ENCODE measurements at regions not wholly inside any gene's neighbourhood (a gene's known extent, or its start where the extent isn't known, plus 50 kb on each side); places are given as distances from the start of the nearest gene placed in this dataset.

GRCh38 chr9:13904746-13905145, 409.2 kb downstream of the NFIB start:
- TF ChIP-seq TCF12 (IDR thresholded peaks at IDR 0.05; ENCODE audit: low read depth) (no peak), TAF1 (IDR thresholded peaks at IDR 0.05; ENCODE audit: low read depth) (no peak), MAX (IDR thresholded peaks at IDR 0.05) (no peak), FOXM1 (IDR thresholded peaks at IDR 0.05; ENCODE audit: borderline replicate concordance, low read depth) (no peak), TEAD4 (IDR thresholded peaks at IDR 0.05) (no peak), EP300 (IDR thresholded peaks at IDR 0.05; ENCODE audit: borderline replicate concordance) (no peak), ZBTB7A (IDR thresholded peaks at IDR 0.05; ENCODE audit: low read depth) (no peak), REST (IDR thresholded peaks at IDR 0.05; ENCODE audit: low read depth) (no peak), CEBPB (IDR thresholded peaks at IDR 0.05) (no peak), EGR1 (IDR thresholded peaks at IDR 0.05) (no peak), NFIC (IDR thresholded peaks at IDR 0.05) (no peak), CREB1 (IDR thresholded peaks at IDR 0.05; ENCODE audit: low read depth) (no peak), RAD21 (IDR thresholded peaks at IDR 0.05; ENCODE audit: low read depth) (no peak), YY1 (IDR thresholded peaks at IDR 0.05; ENCODE audit: low read depth) (no peak)
- TF ChIP-seq, protein P1, sequence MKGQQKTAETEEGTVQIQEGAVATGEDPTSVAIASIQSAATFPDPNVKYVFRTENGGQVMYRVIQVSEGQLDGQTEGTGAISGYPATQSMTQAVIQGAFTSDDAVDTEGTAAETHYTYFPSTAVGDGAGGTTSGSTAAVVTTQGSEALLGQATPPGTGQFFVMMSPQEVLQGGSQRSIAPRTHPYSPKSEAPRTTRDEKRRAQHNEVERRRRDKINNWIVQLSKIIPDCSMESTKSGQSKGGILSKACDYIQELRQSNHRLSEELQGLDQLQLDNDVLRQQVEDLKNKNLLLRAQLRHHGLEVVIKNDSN (IDR thresholded peaks at IDR 0.05) = no peak

DNA sequence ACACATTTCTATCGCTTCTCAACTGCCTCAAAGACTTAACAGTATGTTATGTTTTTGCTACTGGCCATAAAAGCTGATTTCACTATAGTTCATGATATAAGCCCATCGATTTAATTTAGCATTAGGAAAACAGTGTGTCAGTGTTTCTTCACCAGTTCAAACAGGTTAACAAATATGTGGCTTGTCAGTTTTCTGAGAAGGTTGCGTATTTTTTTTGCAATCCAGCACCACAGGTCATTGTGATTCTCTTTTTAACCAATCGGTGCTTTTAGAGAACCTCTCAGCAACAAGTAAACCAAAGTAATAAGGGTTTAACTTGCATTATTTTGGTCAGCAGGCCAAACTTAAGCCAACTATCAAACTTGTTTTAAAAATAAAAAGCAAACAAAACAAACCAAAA, 409.6 kb downstream of the NFIB start:
- TF ChIP-seq MAX (IDR thresholded peaks at IDR 0.05) (no peak), TEAD4 (IDR thresholded peaks at IDR 0.05) (no peak), NFIC (IDR thresholded peaks at IDR 0.05) (no peak), ZBTB7A (IDR thresholded peaks at IDR 0.05; ENCODE audit: low read depth) (no peak), TAF1 (IDR thresholded peaks at IDR 0.05; ENCODE audit: low read depth) (no peak), YY1 (IDR thresholded peaks at IDR 0.05; ENCODE audit: low read depth) (no peak), TCF12 (IDR thresholded peaks at IDR 0.05; ENCODE audit: low read depth) (no peak), REST (IDR thresholded peaks at IDR 0.05; ENCODE audit: low read depth) (no peak), CEBPB (IDR thresholded peaks at IDR 0.05) (no peak), EGR1 (IDR thresholded peaks at IDR 0.05) (no peak), EP300 (IDR thresholded peaks at IDR 0.05; ENCODE audit: borderline replicate concordance) (no peak), FOXM1 (IDR thresholded peaks at IDR 0.05; ENCODE audit: borderline replicate concordance, low read depth) (no peak)
- TF ChIP-seq, protein P1 (IDR thresholded peaks at IDR 0.05) = no peak

DNA sequence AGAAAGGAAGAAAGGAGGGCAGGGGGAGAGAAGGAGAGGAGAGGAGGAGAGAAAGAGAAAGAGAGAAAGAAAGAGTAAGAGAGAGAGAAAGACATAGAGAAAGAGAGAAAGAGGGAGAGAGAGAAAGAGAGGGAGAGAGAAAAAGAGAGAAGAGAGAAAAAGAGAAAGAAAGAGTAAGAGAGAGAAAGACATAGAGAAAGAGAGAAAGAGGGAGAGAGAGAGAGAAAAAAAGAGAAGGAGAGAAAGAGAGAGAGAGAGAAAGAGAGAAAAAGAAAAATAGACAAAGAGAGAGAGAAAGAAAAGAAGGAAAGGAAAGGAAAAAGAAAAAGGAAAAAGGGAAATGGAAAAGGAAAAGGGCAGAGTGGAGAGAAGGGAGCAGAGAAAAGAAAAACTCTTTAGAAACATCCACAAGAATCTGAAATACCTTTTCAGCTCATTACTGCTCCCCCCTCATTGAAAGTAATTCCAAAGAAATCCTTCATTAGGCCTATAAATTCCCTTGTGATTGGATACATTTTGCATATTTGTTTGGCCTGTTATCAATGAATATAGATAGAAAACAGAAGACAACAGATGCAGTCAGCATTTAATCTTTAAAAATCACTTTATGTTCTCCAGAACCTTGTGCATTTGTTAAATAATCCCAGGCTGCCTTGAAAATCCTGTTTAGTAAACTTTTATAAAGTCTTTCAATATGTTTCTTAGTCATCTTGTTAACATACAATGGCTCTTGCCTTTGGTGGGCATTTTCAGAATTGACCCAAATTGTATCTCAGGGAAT, 411.5 kb downstream of the NFIB start:
- TF ChIP-seq MAX (IDR thresholded peaks at IDR 0.05) (no peak), ZBTB7A (IDR thresholded peaks at IDR 0.05; ENCODE audit: low read depth) (no peak), NFIC (IDR thresholded peaks at IDR 0.05) (no peak), RAD21 (IDR thresholded peaks at IDR 0.05; ENCODE audit: low read depth) (no peak), EGR1 (IDR thresholded peaks at IDR 0.05) (no peak), CREB1 (IDR thresholded peaks at IDR 0.05; ENCODE audit: low read depth) (no peak), YY1 (IDR thresholded peaks at IDR 0.05; ENCODE audit: low read depth) (no peak), TCF12 (IDR thresholded peaks at IDR 0.05; ENCODE audit: low read depth) (no peak), CEBPB (IDR thresholded peaks at IDR 0.05) (no peak), FOXM1 (IDR thresholded peaks at IDR 0.05; ENCODE audit: borderline replicate concordance, low read depth) (no peak), TEAD4 (IDR thresholded peaks at IDR 0.05) (no peak), REST (IDR thresholded peaks at IDR 0.05; ENCODE audit: low read depth) (no peak), TAF1 (IDR thresholded peaks at IDR 0.05; ENCODE audit: low read depth) (no peak), EP300 (IDR thresholded peaks at IDR 0.05; ENCODE audit: borderline replicate concordance) (no peak)
- TF ChIP-seq, protein P1 (IDR thresholded peaks at IDR 0.05) = no peak
